T-helper 2 cell (primary cell): ENCODE measurements at regions not wholly inside any gene's neighbourhood (a gene's known extent, or its start where the extent isn't known, plus 50 kb on each side); places are given as distances from the start of the nearest gene placed in this dataset.

Experiments used
- DNase-seq, 5 experiments: peaks; one replicate each; pipeline versions ENCODE4 v3.0.0 to v3.0.0-alpha.2; 2012 to 2022

GRCh38 chr20:4095639-4096038 is 53.0 kb upstream of the SMOX start:
- DNase-seq = no peak

GRCh38 chr20:4091490-4092479 is 56.8 kb upstream of the SMOX start:
- peak in 2 of 5 experiments; percentile 27 to 48 for DNase-seq

- no peak for DNase-seq
These were observed 57.7 kb upstream of the SMOX start for GRCh38 chr20:4090756-4091489.

- DNase-seq = no peak
These were observed 58.7 kb upstream of the SMOX start for GRCh38 chr20:4089756-4090487.

GRCh38 chr20:4088766-4089165 is 59.9 kb upstream of the SMOX start:
- DNase-seq = no peak

- DNase-seq = no peak
These were observed 60.7 kb upstream of the SMOX start for GRCh38 chr20:4087923-4088322.

GRCh38 chr20:4086771-4087687 is 61.6 kb upstream of the SMOX start:
- DNase-seq = no peak

- no peak for DNase-seq
These were observed 63.9 kb upstream of the SMOX start for GRCh38 chr20:4084721-4085120.

- no peak for DNase-seq
These were observed 64.5 kb upstream of the SMOX start for GRCh38 chr20:4084096-4084495.

- no peak for DNase-seq
These were observed 65.3 kb upstream of the SMOX start for GRCh38 chr20:4083098-4083865.

GRCh38 chr20:4082406-4083097 is 66.1 kb upstream of the SMOX start:
- peak in 2 of 5 experiments; percentile 27 to 96 for DNase-seq

GRCh38 chr20:4081421-4081820 is 66.1 kb upstream of the RNF24 start:
- no peak for DNase-seq

GRCh38 chr20:4076671-4077070 is 61.3 kb upstream of the RNF24 start:
- no peak for DNase-seq

GRCh38 chr20:4076033-4076432 is 60.7 kb upstream of the RNF24 start:
- no peak for DNase-seq

GRCh38 chr20:4074877-4075455 is 59.6 kb upstream of the RNF24 start:
- DNase-seq = no peak

GRCh38 chr20:4073852-4074741 is 58.7 kb upstream of the RNF24 start:
- no peak for DNase-seq

- DNase-seq = no peak
These were observed 55.9 kb upstream of the RNF24 start for GRCh38 chr20:4071178-4071693.

- DNase-seq = no peak
These were observed 55.2 kb upstream of the RNF24 start for GRCh38 chr20:4070323-4071177.
